ENCODE measurements at regions not wholly inside any gene's neighbourhood (a gene's known extent, or its start where the extent isn't known, plus 50 kb on each side); places are given as distances from the start of the nearest gene placed in this dataset.
A peak's percentile ranks its signal among the peaks of the same experiment; 100 is the strongest.

DNA sequence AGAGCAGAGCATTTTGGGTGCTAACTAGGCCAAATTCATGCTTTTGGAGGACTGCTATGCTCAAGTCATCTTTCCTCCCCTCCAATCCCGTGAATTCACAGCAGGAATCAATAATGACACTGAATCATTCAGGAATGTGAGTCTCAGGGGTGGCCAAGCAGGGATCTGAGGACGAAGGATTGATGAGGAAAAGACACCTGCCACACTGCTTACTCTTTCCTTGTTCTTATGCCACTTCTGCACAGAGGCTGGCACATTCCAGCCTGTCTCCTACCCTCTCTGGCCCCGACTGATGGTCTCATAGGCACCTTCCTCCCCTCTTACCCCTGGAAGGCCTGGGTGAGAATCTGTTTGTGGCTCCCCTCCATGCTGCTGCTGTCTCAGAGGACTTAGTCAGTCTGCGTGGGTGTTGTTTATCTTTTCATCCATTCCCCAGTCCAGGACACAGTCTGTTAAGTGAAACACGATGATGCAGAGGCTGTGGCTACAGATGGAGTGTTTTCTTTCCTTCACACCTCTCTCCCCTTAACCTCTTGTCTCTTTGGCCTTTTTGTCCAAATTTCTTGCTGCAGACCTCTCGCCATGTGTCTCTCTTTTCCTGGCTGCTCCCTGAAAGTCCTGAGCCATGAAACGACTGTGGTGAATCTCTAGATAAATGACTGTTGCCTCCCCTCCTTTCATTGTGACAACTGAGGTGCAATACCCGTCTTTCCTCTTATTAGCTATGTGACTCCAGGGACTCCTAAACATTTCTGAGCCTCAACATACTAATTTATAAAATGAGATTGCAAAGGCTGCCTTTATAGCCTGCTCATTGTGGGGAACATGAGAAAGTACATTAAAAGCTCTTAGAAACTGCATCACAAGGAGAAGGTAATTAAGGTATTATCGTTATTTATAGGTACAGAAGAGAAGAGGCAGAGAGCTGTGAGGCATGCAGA is 86.9 kb downstream of the RDH14 start:
- DNase-seq (ENCODE audit: extremely low read depth in 1 of 11, low read depth in 9 of 11, low spot score in 4 of 11) = peak in 2 of 11 donors; percentile 28 to 36

DNA sequence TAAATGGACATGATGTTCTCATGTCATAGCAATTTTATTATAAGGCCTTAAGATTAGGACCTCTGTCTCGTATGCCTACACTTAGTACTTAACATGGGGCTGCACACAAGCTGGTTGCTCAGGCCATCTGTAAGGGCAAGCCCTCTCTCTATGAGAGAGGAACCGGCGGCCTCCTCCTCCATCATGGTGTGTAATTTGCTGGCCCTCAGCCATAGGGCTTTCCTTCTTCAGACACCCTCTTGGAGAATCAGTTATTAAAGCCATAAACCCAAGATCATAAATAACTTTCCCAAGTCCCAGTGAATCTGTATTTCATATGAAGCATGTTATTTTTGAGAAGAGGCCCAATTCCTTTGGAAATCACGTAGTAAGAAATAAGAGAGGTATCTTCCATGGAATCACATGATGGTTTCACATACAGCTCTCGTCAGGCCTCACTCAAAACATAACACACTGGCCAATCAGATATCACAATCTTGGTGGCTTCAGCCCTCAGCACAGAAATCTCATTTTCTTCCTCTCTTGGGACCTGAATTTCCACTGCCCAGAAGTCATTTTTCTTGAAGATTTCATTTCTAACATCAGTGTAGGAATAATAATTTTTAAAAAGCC is 92.6 kb downstream of the RDH14 start:
- DNase-seq (ENCODE audit: extremely low read depth in 1 of 11, low read depth in 9 of 11, low spot score in 4 of 11) = no peak

DNA sequence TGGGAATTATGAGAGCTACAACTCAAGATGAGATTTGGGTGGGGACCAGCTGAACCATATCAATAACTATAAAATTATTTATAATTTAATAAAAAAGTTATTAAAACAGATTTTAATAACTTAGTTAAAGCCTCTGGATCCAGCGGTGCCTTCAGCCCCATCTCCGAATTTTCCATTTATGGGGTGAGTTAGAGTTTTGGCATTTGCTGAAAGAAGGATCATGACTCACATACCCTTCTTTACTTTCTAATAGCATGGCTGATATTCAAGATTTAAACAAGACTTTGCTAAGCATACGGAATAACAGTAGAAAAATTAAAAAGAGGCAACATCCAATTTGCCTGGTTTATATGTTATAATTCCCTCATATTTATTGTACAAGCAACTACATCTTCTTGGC is 94.5 kb downstream of the RDH14 start:
- DNase-seq (ENCODE audit: extremely low read depth in 1 of 11, low read depth in 9 of 11, low spot score in 4 of 11) = no peak

DNA sequence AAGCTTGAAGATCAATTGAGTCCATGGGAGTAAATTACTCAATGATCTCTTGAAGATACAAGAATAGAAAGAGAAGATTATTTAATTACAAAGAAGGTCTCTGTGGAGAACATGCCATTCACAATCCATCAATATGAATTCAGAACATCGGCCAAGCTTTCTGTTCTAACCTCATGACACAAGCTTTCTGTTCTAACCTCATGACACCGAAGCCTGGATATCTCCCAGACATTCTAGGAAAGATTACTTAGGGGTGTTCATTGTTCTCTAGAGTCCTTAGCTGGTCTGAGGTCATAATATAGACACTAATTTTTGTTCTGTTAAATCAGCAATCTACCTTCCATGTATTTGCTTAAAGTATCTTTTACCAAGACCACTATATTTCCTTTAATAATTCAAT is 95.5 kb downstream of the RDH14 start:
- DNase-seq (ENCODE audit: extremely low read depth in 1 of 11, low read depth in 9 of 11, low spot score in 4 of 11) = no peak

DNA sequence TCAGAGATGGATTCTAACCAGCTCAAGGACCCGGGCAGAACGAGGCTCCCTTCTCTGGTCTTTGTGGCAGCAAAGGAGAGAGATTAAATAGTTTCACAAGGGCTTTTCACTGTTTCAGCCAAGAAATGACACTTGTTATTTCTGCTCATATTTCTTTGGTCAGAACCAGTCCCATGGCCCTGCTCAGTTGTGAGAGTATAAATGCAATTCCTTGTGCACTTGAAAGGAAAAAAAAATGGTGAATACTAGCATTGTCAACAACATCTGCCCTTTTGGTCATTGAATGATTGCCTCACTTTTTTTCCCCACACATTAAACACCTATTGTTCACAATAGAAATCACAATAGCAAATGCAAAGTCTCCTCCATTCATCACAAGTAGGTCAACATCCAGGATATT is 104.4 kb downstream of the RDH14 start:
- no peak for DNase-seq (ENCODE audit: extremely low read depth in 1 of 11, low read depth in 9 of 11, low spot score in 4 of 11)

DNA sequence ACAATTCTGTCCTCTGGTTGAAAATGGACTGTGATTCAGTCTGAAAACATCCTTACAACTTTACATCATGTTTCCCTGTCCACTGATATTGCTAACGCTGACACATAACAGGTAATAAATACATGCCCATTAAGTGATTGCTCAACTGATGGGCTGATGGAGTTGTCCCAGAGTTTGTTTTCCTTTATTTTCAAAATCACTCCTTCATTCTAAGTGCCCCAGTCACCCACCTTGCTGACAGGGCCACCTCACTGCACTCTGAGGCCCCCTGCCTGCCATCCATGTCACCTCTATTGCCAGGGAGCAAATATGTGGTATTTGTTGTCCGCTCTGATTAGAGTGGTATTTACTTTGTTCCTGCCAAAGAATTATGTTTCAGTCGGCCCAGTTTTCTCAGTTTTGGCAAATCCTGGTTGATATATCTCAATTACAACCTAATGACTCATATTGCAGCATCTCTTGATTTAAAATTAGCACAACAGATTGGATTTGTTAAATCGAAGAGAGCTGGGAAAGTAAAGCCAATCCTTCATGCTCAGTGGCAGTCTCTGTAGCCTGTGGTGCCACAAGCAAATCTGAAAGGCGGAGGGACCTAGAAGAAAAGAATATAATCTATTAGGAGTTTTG is 105.1 kb downstream of the RDH14 start:
- DNase-seq (ENCODE audit: extremely low read depth in 1 of 11, low read depth in 9 of 11, low spot score in 4 of 11) = no peak

DNA sequence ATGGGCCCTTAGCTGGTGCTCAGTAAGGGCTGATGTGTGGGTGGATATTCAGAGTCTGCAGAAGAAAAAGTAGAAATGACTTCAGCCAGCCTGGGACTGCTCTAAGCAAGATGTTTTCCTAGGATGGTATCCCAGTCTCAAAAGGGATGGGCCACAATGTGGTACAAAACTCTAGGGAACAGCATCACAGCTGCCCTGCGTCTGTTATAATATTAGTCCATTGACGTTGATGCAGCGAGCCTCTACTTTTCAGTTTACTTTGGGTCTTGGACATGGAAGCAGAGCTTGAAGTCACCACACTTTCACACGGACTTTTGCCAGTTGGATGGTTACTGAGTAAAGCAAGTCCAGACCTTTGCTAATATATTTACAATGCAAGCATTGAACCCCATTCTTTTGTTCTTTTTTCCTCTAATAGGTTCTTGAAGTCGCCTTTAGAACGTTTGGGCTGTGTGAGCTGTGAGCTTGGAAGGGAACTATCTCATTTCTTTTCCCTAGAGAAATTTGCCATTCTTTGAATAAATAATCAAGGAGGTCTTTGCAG is 105.7 kb downstream of the RDH14 start:
- DNase-seq (ENCODE audit: extremely low read depth in 1 of 11, low read depth in 9 of 11, low spot score in 4 of 11) = no peak

DNA sequence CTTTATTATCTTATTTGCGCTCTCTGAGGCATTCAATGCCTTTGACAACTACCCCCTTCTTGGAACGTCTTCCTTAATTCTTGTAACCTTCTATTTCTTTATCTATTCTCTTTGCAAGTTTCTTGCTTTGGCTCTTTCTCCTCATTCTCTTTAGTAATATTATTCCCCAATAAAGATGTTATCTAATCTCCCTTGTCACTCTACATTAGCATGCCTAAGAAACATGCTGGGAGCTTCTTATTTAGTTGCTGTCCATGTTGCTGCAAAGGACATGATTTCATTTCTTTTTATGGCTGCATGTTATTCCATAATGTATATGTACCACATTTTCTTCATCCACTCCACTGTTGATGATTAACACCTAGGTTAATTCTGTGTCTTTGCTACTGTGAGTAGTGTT is 113.7 kb downstream of the RDH14 start:
- no peak for DNase-seq (ENCODE audit: extremely low read depth in 1 of 11, low read depth in 9 of 11, low spot score in 4 of 11)

DNA sequence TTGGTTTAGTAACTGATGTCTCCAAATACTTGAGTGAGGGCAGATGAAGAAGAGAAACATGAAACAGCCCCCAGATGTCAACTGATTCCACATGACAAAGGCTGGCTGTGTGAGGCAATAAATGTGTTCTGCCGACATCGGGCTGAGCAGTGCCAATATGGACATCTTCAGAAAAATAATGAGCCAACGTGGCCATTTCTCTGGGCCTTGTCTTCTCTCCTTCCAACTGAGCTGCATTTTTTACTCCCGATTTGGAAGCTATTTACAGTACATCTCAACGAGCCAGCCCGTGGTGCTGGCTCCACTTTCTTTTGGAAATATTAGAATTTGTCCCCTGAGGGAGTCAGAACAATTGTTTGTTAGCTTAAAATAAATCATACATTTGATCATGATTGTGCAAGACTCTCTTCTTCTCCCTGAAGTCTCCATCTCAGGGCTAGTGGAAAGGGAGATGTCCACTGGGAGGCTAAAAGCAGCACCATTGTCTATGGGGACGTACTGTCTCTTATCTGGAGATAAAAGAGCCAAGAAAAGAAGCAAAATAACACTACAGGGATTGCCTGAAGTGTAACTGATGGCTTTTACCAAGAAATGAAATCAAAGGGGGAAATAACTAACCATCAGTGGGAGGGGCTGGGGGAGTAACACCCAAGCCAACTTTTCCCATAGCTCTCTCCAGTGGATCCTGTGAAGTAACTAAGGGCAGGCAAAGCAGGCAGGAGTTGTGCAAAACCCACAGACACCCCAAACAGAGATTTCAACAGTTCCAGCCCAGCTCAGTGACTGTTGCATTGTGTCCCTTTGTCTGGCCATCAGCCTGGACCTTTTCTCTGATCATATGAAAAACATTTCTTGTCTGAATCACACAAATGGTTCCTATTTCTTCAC is 114.8 kb downstream of the RDH14 start:
- no peak for DNase-seq (ENCODE audit: extremely low read depth in 1 of 11, low read depth in 9 of 11, low spot score in 4 of 11)

DNA sequence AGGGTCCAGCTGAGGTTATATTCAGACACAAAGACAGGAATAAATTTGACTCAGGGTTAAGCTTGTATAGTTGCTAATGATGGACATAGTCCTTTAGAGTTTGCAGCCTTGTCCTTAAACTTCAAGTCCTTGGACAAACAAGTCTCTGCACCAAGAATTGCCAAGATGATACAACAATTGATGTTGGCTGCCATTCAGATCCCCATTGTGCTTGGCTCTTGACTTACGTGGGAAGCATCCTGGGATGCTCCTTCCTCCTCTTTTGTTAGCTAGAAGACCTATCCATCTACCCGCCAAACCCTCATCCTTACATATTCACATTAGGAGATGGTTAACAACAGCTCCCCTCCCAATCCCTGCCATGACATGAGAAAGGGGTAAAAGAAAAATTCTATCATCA is 115.6 kb downstream of the RDH14 start:
- DNase-seq (ENCODE audit: extremely low read depth in 1 of 11, low read depth in 9 of 11, low spot score in 4 of 11) = no peak

DNA sequence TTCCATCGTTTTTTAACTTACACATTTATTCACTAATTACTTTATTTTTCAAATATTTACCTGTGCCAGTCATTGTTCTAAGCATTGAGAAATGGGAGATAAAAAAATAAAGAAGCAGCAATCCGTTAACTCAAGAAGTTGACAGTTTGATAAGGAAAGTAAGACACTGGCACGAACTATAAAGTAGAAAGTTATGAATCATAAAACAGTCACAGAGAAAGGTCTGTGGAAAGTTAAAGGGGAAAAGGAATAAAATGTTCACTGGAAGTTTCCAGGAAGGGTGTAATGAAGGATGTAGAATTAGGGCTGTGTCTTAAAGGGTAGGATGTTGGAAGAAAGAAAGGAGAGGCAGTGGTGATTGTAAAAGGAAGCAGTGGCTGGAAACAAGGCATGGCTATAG is 118.9 kb downstream of the RDH14 start:
- DNase-seq (ENCODE audit: extremely low read depth in 1 of 11, low read depth in 9 of 11, low spot score in 4 of 11) = no peak

DNA sequence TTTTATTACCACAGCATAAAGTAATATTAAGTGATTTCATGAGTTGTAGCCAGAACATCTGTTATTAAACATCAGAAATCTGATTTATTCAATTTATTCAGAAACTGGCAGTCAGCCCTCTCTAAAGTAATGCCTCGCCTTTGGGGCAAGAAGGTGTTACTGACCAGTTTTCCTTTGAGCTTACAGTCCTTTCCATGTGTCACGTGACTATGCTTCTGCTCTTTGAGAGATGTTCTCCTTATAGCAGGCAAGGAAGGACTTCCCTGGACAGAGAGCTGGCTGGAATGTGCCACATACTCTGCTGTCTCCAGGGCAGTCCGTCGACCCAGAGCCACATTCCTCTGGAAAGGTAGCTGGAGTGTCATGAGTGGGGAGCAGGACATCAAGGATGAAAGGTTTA is 119.7 kb downstream of the RDH14 start:
- no peak for DNase-seq (ENCODE audit: extremely low read depth in 1 of 11, low read depth in 9 of 11, low spot score in 4 of 11)

DNA sequence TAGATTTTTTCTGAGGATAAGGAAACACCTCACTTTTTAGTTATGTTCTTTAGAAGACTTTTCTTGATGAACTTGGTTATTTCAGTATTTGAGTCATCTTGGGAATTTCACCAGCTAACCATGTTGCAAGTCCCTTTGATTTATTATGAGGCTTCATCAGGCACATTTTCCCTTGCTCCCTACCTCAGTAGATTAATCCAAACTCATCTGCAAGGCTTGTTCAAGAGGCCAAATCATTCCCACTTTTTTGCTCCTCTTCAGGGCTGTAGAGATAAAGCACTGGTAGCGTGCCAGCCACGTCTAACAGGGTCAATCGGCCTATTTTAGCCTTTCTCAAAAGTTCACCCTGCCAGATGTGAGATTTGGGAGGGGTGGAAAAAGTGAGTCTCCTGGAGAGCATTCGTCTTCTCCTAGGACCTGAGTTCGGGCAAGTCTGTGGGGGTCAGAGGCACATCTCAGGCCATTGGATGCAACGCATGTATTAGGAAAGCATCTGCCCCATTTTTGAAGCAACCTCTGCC is 120.3 kb downstream of the RDH14 start:
- DNase-seq (ENCODE audit: extremely low read depth in 1 of 11, low read depth in 9 of 11, low spot score in 4 of 11) = no peak

DNA sequence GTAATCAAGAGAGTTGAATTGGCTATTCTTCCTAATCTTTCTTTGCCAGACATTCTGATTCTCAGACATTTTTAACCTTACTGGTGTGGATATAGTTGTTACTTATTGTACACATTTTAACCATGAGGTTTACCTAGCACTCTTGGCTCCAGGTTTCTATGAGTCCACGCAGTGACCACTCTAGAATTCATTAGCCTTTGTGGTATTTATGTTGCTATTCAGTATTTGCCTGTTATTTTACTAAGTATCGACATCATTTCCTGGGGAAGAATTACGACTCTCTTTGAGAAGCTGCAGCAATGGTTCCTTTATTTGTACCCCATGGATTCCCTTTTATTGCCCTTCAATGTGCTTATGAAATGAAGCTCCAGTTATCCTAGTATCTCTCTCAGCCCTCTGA is 120.7 kb downstream of the RDH14 start:
- no peak for DNase-seq (ENCODE audit: extremely low read depth in 1 of 11, low read depth in 9 of 11, low spot score in 4 of 11)

DNA sequence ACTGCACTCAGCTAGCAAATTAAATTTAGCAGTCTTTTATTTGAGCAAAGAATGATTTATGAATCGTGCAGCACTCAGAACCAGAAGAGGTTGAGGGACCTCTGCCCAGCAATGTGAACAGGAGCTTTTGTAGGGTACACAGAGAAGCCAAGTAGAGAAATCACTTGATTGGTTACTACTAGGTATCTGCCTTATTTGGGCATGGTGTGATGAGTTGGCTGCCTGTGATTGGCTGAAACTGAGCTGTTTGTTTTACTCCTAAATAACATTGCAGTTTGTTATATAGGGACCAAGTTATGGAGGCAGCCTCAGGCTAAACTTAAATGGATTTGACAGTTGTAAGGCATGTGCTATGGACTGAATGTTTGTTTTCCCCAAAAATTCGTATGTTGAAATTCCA is 122.5 kb downstream of the RDH14 start:
- no peak for DNase-seq (ENCODE audit: extremely low read depth in 1 of 11, low read depth in 9 of 11, low spot score in 4 of 11)

DNA sequence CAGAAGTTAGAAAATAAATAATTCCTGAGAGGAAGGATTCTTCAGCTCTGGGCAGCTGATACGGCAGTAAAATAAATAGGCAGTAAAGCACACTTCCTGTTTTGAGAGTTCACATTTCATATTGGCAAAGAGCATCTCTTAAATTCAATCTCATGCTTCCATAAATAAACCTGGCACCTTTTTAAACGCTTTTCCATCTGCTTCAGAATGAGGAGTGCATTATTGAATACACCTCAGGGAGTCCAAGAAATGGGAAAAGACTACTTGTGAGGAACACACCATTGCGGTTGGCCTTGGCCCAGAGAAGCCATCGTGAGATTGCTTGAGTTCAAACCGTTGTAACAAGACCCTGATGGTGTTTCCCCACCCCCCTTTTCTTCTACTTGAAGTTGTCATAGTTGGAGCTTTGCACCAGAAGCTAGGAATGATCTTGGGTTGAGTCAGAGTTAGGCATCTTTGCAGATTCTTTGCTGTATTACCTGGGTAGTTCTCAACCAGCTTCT is 123.9 kb downstream of the RDH14 start:
- DNase-seq (ENCODE audit: extremely low read depth in 1 of 11, low read depth in 9 of 11, low spot score in 4 of 11) = no peak

DNA sequence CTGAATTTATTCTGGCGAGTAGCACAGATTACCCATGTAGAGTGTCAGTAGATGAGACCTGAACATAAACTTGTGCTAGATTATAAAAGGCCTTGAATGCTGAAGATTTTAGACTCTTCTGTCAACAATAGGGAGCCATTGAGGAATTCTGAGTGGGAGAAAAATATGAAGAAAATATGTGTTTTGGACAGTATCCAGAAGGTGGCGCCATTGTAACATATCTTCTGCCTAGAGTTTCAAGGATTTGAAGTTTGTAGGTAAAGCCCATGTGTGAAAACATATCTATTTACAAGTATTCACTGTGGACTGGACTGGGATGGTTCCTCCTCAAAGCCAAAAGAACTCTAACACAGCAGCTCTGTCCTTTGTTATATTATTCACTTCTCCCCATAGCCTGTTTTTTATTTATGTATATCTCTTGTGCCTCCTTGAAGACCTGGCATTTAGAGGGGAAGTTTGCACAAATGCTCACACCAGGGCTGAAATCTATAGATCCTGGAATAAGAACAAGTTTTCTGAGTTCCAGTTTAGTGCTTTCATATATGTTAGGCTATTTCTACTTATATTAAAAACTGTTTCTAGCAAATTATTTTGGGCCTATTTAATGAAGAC is 124.9 kb downstream of the RDH14 start:
- peak; percentile 33 to 66 (median 45) for DNase-seq (ENCODE audit: extremely low read depth in 1 of 11, low read depth in 9 of 11, low spot score in 4 of 11)

DNA sequence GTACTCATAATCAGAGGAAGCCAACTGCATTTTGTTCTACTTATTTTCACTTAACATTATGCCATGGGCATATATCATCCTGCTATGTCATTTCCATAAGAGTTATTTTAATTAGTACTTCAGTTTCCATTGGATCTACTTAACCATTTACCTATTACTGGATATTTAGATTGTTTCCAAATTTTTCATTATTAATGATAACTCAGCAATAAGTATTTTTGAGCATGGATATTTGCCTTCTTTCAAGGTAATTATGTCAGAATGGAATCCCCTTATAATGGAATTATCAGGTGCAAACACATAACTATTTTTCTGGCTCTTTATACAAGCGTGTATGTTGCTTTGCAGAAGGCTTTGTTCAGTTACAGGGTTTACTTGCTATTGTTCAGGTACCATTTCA is 126.6 kb downstream of the RDH14 start:
- no peak for DNase-seq (ENCODE audit: extremely low read depth in 1 of 11, low read depth in 9 of 11, low spot score in 4 of 11)

Measured in renal cortex interstitium (tissue), 11 donors.